ENCODE measurements at regions not wholly inside any gene's neighbourhood (a gene's known extent, or its start where the extent isn't known, plus 50 kb on each side); places are given as distances from the start of the nearest gene placed in this dataset.
"Not testable (repeated sequence)": the region's sequence is repeated elsewhere in the genome, so short reads cannot be mapped to it uniquely, and the experiment has no call there.

DNA sequence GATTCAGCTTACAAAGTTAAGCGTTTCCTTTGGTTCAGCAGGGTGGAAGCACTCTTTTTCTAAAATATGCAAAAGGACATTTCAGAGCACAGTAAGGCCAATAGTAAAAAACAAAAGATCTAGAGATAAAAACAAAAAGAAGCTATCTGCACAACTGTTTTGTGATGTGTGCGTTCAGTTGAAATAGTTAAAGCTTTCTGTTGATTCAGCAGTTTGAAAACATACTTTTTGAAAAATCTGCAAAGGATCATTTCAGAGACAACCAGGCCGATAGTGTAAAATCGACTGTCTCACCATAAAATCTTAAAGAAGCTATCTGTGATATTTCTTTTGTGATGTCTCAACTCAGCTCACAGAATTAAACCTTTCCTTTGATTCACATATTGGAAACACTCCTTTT is 300.0 kb upstream of the ALG10B start:
- Mint-ChIP-seq H3K9me3 (peaks cover 3% of the 10 kb centered on the region), H3K27ac (no peak overlapping the region), H3K27me3 (no peaks in the 10 kb centered on the region), H3K4me1 (no peaks in the 10 kb centered on the region), H3K36me3 (no peaks in the 10 kb centered on the region), H3K4me3 (no peak overlapping the region)
- no peak for DNase-seq (ENCODE audit: low spot score in 2 of 2)
- no peak for ATAC-seq (ENCODE audit: low read depth)

DNA sequence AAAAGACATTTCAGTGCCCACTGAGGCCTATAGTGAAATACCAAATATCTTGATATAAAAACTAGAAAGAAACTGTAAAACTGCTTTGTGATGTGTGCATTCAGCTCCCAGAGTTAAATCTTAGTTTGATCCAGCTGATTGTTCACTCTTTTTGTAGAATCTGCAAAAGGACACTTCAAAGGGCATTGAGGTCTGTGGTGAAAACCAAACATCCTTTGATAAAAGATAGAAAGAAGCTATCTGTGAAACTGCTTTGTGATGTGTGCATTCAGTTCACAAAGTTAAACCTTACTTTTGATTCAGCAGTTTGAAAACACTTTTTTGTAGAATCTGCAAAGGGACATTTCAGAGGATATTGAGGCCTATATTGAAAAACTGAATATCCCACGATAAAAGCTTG is 290.7 kb upstream of the ALG10B start:
- ATAC-seq (ENCODE audit: low read depth) = no peak
- no peaks in the 10 kb centered on the region for H3K36me3 Mint-ChIP-seq
- DNase-seq (ENCODE audit: low spot score in 2 of 2) = no peak
- H3K27me3 Mint-ChIP-seq = no peaks in the 10 kb centered on the region
- no peak overlapping the region for H3K27ac Mint-ChIP-seq
- no peak overlapping the region for H3K4me3 Mint-ChIP-seq
- H3K9me3 Mint-ChIP-seq = peaks cover 3% of the 10 kb centered on the region
- H3K4me1 Mint-ChIP-seq = no peaks in the 10 kb centered on the region

DNA sequence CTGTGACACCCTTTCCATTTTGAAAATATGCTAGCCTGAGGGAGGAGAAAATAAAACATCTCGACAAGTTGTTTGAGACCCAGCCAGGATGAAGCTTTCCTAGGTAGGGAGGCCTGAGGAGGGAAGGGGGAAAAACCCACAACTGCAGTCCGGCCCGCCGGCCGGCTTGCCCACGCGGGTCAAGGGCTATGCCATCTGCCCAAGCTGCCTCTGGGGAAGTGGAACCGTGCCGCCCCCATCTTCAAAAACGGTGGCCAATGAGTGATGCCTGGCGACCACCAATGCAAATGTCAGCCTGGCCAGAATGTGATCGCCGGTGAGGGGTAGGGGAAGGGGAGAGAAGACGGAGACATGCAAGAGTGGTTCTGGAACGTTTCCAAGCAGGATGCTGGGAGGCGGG is 263.5 kb upstream of the ALG10B start:
- Mint-ChIP-seq H3K9me3 (peaks cover 6% of the 10 kb centered on the region), H3K36me3 (peaks cover 3% of the 10 kb centered on the region), H3K4me3 (no peak overlapping the region), H3K4me1 (no peaks in the 10 kb centered on the region), H3K27me3 (no peaks in the 10 kb centered on the region), H3K27ac (no peak overlapping the region)
- ATAC-seq (ENCODE audit: low read depth) (no peak), DNase-seq (ENCODE audit: low spot score in 2 of 2) (no peak)

- Mint-ChIP-seq H3K4me3 (no peak overlapping the region), H3K4me1 (no peaks in the 10 kb centered on the region), H3K9me3 (peaks cover 7% of the 10 kb centered on the region), H3K27ac (no peak overlapping the region), H3K36me3 (peaks cover 3% of the 10 kb centered on the region), H3K27me3 (no peaks in the 10 kb centered on the region)
- DNase-seq (ENCODE audit: low spot score in 2 of 2) (no peak), ATAC-seq (ENCODE audit: low read depth) (no peak)
Measured at GRCh38 chr12:38053655-38054464, 262.7 kb upstream of the ALG10B start.

DNA sequence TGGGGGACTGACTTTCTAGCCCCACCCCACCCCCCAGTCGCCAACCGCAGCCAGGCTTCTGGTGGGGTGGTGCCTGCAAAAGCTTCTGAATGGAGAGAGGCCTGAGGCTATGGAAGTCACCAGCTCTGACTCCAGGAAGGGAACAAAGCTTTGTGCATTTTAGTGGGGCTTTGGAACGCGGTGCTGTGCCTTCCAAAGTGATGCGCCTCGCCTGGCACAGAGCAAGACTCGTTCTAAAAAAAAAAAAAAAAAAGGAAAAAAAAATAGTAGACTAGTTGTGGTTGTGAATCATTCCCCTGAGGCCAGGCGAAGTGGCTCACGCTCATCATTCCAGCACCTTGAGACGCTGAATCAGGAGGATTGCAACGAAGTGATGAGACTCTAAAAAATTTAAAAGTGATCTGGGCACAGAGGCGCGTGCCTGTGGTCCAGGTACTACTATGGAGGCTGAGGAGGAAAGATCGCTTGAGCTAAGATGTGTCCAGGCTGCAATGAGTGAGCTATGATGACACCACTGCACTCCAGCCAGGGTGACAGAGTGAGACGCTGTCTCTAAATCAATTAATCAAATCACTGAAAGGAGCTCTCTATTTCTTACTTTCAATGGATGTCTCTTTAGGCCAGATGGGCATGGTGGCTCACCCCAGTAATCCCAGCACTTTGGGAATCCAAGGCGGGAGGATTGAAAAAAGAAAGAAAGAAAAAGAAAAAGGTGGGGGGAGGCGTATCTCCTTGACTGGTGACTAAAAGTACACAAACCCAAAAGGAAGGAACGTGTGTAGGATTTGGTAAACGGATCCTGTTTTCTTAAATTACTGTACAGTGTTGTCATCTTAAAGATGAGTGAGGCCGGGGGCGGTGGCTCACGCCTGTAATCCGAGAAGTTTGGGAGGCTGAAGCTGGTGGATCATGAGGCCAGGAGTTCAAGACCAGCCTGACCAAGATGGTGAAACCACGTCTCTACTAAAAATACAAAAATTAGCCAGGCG is 259.6 kb upstream of the ALG10B start:
- no peak overlapping the region for H3K27ac Mint-ChIP-seq
- H3K4me3 Mint-ChIP-seq = no peak overlapping the region
- ATAC-seq (ENCODE audit: low read depth) (no peak), DNase-seq (ENCODE audit: low spot score in 2 of 2) (no peak)
- no peaks in the 10 kb centered on the region for H3K4me1 Mint-ChIP-seq
- peaks cover 7% of the 10 kb centered on the region for H3K9me3 Mint-ChIP-seq
- H3K27me3 Mint-ChIP-seq = no peaks in the 10 kb centered on the region
- H3K36me3 Mint-ChIP-seq = peaks cover 3% of the 10 kb centered on the region

DNA sequence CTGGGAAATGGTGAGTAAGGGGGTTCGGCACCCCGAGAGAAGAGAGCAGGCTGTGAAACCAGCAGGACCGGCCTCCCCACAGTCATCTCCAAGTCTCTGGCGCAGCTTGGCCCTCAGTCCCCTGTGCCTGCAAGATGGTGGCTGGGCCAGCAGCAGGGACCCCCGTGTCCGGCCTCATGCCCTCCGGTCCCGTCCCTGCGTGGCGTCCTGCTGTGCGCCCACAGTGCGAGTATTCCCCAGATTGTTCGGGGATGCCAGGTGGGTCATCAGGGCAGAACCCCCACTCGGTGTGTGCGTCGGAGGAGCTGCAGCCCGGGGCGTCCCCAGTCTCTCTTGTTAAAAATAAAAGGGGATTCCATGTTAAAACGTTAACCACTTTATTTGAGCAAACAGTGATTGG is 216.9 kb upstream of the ALG10B start:
- no peak overlapping the region for H3K27ac Mint-ChIP-seq
- H3K36me3 Mint-ChIP-seq = peaks cover 2% of the 10 kb centered on the region
- no peaks in the 10 kb centered on the region for H3K4me1 Mint-ChIP-seq
- no peaks in the 10 kb centered on the region for H3K27me3 Mint-ChIP-seq
- H3K9me3 Mint-ChIP-seq = peaks cover 5% of the 10 kb centered on the region
- ATAC-seq (ENCODE audit: low read depth) = no peak
- DNase-seq (ENCODE audit: low spot score in 2 of 2) = no peak
- H3K4me3 Mint-ChIP-seq = no peak overlapping the region

GRCh38 chr12:38101753-38102152 is 214.8 kb upstream of the ALG10B start:
- H3K9me3 Mint-ChIP-seq = peaks cover 5% of the 10 kb centered on the region
- no peaks in the 10 kb centered on the region for H3K27me3 Mint-ChIP-seq
- peaks cover 2% of the 10 kb centered on the region for H3K36me3 Mint-ChIP-seq
- no peak overlapping the region for H3K27ac Mint-ChIP-seq
- no peaks in the 10 kb centered on the region for H3K4me1 Mint-ChIP-seq
- H3K4me3 Mint-ChIP-seq = no peak overlapping the region
- no peak for ATAC-seq (ENCODE audit: low read depth)
- DNase-seq (ENCODE audit: low spot score in 2 of 2) = no peak

- H3K36me3 Mint-ChIP-seq = peaks cover 2% of the 10 kb centered on the region
- H3K27ac Mint-ChIP-seq = no peak overlapping the region
- ATAC-seq (ENCODE audit: low read depth) (no peak), DNase-seq (ENCODE audit: low spot score in 2 of 2) (no peak)
- no peaks in the 10 kb centered on the region for H3K27me3 Mint-ChIP-seq
- no peaks in the 10 kb centered on the region for H3K4me1 Mint-ChIP-seq
- no peak overlapping the region for H3K4me3 Mint-ChIP-seq
- H3K9me3 Mint-ChIP-seq = peaks cover 3% of the 10 kb centered on the region
Measured at GRCh38 chr12:38102197-38102596, 214.4 kb upstream of the ALG10B start.

DNA sequence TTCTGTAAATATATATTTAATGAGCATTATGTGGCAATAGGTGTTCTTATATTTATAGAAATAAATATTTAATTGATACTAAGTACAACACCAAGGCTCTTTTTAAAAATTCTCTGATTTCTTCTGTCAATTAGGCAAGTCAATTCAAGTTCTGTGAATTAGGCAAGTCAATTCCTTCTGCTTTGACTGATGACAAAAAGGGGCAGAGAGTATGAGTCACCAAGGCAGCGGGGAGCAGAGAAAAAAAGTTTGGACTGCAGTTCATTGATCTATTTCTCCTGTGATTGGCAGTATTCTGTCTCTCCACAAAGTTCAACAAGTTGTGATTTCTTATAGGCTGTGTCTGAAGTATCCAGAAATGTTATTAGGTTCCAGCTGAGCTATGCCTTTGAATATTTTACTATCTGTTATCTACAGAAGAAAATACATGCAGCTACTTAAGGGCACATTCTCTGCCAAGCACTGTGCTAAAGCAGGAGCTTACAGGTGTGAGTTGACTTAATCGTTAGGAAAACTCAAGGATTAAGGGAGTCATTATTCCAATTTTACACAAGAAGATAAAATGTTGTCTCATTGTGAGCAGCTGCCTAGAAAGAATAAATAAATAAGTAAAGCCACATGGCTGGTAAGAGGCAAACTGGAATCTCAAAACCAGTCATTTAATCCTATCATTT is 206.4 kb upstream of the ALG10B start:
- no peak for ATAC-seq (ENCODE audit: low read depth)
- Mint-ChIP-seq H3K4me1 (no peaks in the 10 kb centered on the region), H3K4me3 (no peak overlapping the region), H3K27ac (no peak overlapping the region), H3K27me3 (no peaks in the 10 kb centered on the region), H3K36me3 (no peaks in the 10 kb centered on the region), H3K9me3 (peaks cover 4% of the 10 kb centered on the region)
- DNase-seq (ENCODE audit: low spot score in 2 of 2) = no peak

GRCh38 chr12:38113991-38114390 is 202.6 kb upstream of the ALG10B start:
- Mint-ChIP-seq H3K27ac (no peak overlapping the region), H3K4me1 (no peaks in the 10 kb centered on the region), H3K36me3 (no peaks in the 10 kb centered on the region), H3K27me3 (peaks cover 2% of the 10 kb centered on the region), H3K4me3 (no peak overlapping the region), H3K9me3 (peaks cover 9% of the 10 kb centered on the region)
- ATAC-seq (ENCODE audit: low read depth) (no peak), DNase-seq (ENCODE audit: low spot score in 2 of 2) (no peak)

- ATAC-seq (ENCODE audit: low read depth) (no peak), DNase-seq (ENCODE audit: low spot score in 2 of 2) (no peak)
- no peaks in the 10 kb centered on the region for H3K36me3 Mint-ChIP-seq
- H3K4me1 Mint-ChIP-seq = no peaks in the 10 kb centered on the region
- H3K9me3 Mint-ChIP-seq = peaks cover 9% of the 10 kb centered on the region
- H3K4me3 Mint-ChIP-seq = no peak overlapping the region
- peaks cover 2% of the 10 kb centered on the region for H3K27me3 Mint-ChIP-seq
- no peak overlapping the region for H3K27ac Mint-ChIP-seq
Measured at GRCh38 chr12:38116968-38117367, 199.6 kb upstream of the ALG10B start.

GRCh38 chr12:38118632-38119031 is 197.9 kb upstream of the ALG10B start:
- Mint-ChIP-seq H3K4me3 (no peak overlapping the region), H3K4me1 (no peaks in the 10 kb centered on the region), H3K27me3 (peaks cover 2% of the 10 kb centered on the region), H3K36me3 (no peaks in the 10 kb centered on the region), H3K9me3 (peaks cover 6% of the 10 kb centered on the region), H3K27ac (no peak overlapping the region)
- ATAC-seq (ENCODE audit: low read depth) (no peak), DNase-seq (ENCODE audit: low spot score in 2 of 2) (no peak)

- no peak overlapping the region for H3K27ac Mint-ChIP-seq
- H3K4me1 Mint-ChIP-seq = no peaks in the 10 kb centered on the region
- DNase-seq (ENCODE audit: low spot score in 2 of 2) (no peak), ATAC-seq (ENCODE audit: low read depth) (no peak)
- peaks cover 10% of the 10 kb centered on the region for H3K9me3 Mint-ChIP-seq
- peaks cover 2% of the 10 kb centered on the region for H3K27me3 Mint-ChIP-seq
- no peak overlapping the region for H3K4me3 Mint-ChIP-seq
- H3K36me3 Mint-ChIP-seq = no peaks in the 10 kb centered on the region
Measured at GRCh38 chr12:38120438-38120837, 196.1 kb upstream of the ALG10B start.

GRCh38 chr12:38123028-38123427 is 193.5 kb upstream of the ALG10B start:
- not testable (repeated sequence) for DNase-seq (ENCODE audit: low spot score in 2 of 2); H3K27me3 Mint-ChIP-seq; H3K27ac Mint-ChIP-seq; H3K4me3 Mint-ChIP-seq; H3K36me3 Mint-ChIP-seq; H3K4me1 Mint-ChIP-seq; ATAC-seq (ENCODE audit: low read depth)
- peaks cover 10% of the 10 kb centered on the region for H3K9me3 Mint-ChIP-seq

Data from memory B cell (primary cell).